H1 (cell line): ENCODE measurements at regions not wholly inside any gene's neighbourhood (a gene's known extent, or its start where the extent isn't known, plus 50 kb on each side); places are given as distances from the start of the nearest gene placed in this dataset.

ENCODE experiments used
- CBX5 ChIP-seq: fragments of 300-800, 300-1000 bp; sonication (generic); IDR thresholded peaks from 2 replicates; pipeline ENCODE4 v1.7.1; 2016; ENCODE audit warnings: antibody characterized with exemption, low read length, low read depth
- GABPA ChIP-seq: IDR thresholded peaks from 2 replicates; pipeline ENCODE4 v1.6.1; 2011; ENCODE audit warnings: mild to moderate bottlenecking, low read length, moderate library complexity, borderline replicate concordance; ENCODE audit not compliant: insufficient read depth
- RNF2 ChIP-seq: fragments of 200-900, 300-1000 bp; sonication (generic); IDR thresholded peaks from 2 replicates; pipeline ENCODE4 v1.7.1; 2016; ENCODE audit warnings: borderline replicate concordance, low read depth, mild to moderate bottlenecking, antibody characterized with exemption, low read length; ENCODE audit not compliant: poor library complexity, severe bottlenecking; ENCODE audit errors: missing control alignments
- SAP30 ChIP-seq: fragments of 300-600 bp; sonication (generic); IDR thresholded peaks from 2 replicates; pipeline ENCODE4 v1.7.1; 2012; ENCODE audit warnings: low read length, moderate library complexity, mild to moderate bottlenecking, inconsistent platforms; ENCODE audit not compliant: insufficient read depth, insufficient replicate concordance

DNA sequence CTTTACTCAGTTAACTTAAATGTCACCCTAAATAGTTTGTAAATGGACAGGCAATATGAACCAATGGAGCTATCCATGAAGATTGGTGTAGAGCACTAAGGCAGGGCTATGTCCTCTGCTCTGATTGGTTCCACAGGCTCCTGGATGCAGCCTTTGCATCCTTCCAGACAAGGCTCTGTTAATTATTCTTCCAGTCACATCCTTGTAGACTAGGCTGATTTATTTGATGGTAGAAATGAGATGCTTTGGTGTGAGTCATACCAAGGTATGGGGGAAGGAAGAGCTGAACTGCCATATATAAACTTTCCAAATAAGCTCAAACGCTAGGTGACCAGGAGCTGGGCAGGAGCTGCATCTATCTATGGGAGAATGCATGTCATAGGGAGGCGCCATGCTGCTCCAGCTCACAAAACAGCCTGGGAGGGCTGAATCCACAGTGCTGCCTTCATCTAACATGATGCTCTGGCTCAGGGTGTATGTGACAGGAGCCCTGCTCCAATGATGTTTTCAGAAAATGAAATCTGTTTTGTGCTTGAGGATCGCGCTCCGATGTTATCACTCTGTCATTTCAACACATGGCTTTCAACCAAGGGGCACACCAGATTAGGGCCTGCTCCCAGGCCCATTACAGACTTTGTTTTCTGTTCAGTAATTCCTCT is 818.0 kb upstream of the ZNF608 start (continued):
- TF ChIP-seq SAP30 (no peak), RNF2 (no peak), GABPA (no peak), CBX5 (no peak)
